Activated T-cell treated with anti-CD3 and anti-CD28 coated beads for 4 hours (primary cell): ENCODE measurements at regions not wholly inside any gene's neighbourhood (a gene's known extent, or its start where the extent isn't known, plus 50 kb on each side); places are given as distances from the start of the nearest gene placed in this dataset.
"Not testable (repeated sequence)": the region's sequence is repeated elsewhere in the genome, so short reads cannot be mapped to it uniquely, and the experiment has no call there.

Experiments
- DNase-seq: peaks from one replicate; pipeline ENCODE4 v3.0.0-alpha.2; 2020

- DNase-seq: no peak
These were observed 98.9 kb downstream of the ATXN3L start for GRCh38 chrX:13220916-13221315.

- DNase-seq: no peak
These were observed 99.7 kb downstream of the ATXN3L start for GRCh38 chrX:13219991-13220764.

GRCh38 chrX:13218758-13219157, 101.1 kb downstream of the ATXN3L start:
- no peak for DNase-seq

GRCh38 chrX:13216139-13216538, 103.7 kb downstream of the ATXN3L start:
- no peak for DNase-seq

- DNase-seq: no peak
These were observed 104.1 kb downstream of the ATXN3L start for GRCh38 chrX:13215729-13216128.

GRCh38 chrX:13212191-13212651, 107.6 kb downstream of the ATXN3L start:
- DNase-seq: no peak

- not testable (repeated sequence) for DNase-seq
These were observed 109.7 kb downstream of the ATXN3L start for GRCh38 chrX:13210142-13210541.

- not testable (repeated sequence) for DNase-seq
These were observed 110.1 kb downstream of the ATXN3L start for GRCh38 chrX:13209704-13210103.

GRCh38 chrX:13208281-13208935, 111.4 kb downstream of the ATXN3L start:
- no peak for DNase-seq

GRCh38 chrX:13203271-13203670, 116.6 kb downstream of the ATXN3L start:
- DNase-seq: no peak

GRCh38 chrX:13201605-13202219, 118.1 kb downstream of the ATXN3L start:
- DNase-seq: no peak

- no peak for DNase-seq
These were observed 119.5 kb downstream of the ATXN3L start for GRCh38 chrX:13200398-13200797.

GRCh38 chrX:13198762-13199064, 121.1 kb downstream of the ATXN3L start:
- DNase-seq: no peak

- DNase-seq: no peak
These were observed 121.6 kb downstream of the ATXN3L start for GRCh38 chrX:13198056-13198761.

- no peak for DNase-seq
These were observed 123.1 kb downstream of the ATXN3L start for GRCh38 chrX:13196782-13197181.

- DNase-seq: no peak
These were observed 124.5 kb downstream of the ATXN3L start for GRCh38 chrX:13195340-13195739.

- DNase-seq: no peak
These were observed 125.4 kb downstream of the ATXN3L start for GRCh38 chrX:13194291-13195103.

- DNase-seq: no peak
These were observed 129.8 kb downstream of the ATXN3L start for GRCh38 chrX:13190051-13190450.

GRCh38 chrX:13189380-13189779, 130.5 kb downstream of the ATXN3L start:
- no peak for DNase-seq

GRCh38 chrX:13188731-13189309, 131.0 kb downstream of the ATXN3L start:
- no peak for DNase-seq

GRCh38 chrX:13186643-13187042, 133.2 kb downstream of the ATXN3L start:
- not testable (repeated sequence) for DNase-seq

- DNase-seq: no peak
These were observed 136.4 kb upstream of the FAM9C start for GRCh38 chrX:13180807-13181206.
